Left kidney (tissue), 1 donor: ENCODE measurements at regions not wholly inside any gene's neighbourhood (a gene's known extent, or its start where the extent isn't known, plus 50 kb on each side); places are given as distances from the start of the nearest gene placed in this dataset.
"Not testable (repeated sequence)": the region's sequence is repeated elsewhere in the genome, so short reads cannot be mapped to it uniquely, and the experiment has no call there.

Experiments used
- DNase-seq: peaks from one replicate; pipeline ENCODE4 v3.0.0-alpha.2; 2013

DNA sequence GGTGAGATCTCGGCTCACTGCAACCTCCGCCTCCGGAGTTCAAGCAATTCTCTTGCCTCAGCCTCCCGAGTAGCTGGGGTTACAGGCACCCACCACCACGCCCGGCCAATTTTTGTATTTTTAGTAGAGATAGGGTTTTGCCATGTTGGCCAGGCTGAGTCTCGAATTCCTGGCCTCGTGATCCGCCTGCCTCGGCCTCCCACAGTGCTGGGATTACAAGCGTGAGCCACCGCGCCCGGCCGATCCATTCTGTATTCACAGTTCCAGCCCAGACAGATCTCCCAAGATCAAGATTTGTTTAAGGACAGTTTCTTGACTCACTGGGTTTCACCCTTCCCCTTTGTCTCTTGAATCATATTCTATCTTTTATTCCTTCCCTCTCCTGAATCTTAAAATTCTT, 313.8 kb downstream of the PDCD6IP start:
- not testable (repeated sequence) for DNase-seq

DNA sequence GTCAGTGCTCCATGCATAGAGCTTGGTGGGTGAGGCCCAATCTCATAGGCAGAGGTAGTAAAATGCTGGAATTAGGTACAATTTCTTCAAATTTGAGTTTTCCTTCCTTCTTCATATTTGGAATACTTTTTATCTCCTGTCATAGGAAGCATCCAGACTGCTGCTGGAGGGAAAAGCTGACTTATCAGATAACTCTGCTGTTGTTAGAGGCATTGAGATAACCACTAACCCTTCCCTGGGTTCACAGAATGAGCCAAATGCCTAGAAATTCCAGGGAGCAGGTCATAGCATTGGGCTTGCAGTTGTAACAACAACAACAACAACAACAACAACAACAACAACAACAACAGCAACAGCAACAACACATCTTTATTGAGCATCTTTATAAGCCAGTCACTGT, 332.7 kb downstream of the PDCD6IP start:
- DNase-seq, result no peak

DNA sequence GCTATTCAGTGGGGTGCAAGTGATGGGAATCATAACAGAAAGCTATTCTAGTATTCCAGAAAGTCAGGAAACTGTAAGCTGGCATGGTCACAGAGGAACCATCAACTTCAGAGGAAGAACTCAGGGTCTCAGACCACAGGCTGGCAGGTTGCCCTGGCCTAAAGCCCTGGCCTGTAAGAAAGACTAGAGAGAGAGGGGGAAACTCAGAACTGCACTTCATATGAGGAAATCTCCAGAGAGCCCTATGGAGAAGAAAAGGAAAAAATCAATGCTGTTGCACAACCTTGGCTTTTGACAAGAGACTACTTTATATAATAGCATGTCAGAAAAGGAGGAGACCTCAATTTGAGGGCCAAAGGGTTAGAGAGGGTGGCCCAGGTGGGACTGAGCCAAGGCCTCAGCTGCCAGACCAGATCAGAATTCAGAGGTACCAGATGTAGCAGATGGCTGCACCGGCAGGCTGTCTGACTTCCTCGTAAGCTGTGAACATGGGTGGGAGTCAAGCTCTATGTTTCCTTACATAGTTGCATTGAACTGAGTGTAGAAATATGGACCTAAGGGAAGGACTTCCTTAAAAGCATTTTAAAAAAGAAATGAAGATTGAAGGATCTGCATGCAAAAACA, 333.8 kb downstream of the PDCD6IP start:
- no peak for DNase-seq

DNA sequence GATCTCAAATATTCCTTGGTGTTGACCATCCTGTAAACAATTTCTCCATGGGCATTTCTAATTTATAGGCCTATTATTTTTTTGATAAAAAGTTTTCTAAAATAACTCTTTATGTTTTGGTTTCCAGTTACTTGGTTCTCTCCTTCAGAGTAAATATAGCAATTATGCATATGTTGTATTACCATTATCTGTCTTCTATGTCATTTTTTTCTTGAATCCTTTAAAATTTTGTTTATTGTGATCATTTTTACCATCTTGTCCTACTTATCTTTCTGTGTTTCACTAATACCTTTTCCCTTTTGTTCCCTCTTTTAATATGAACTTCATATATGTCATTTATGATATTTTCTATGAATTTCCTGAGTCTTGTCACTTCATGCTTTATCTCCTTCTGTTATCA, 341.1 kb downstream of the PDCD6IP start:
- DNase-seq, result no peak

DNA sequence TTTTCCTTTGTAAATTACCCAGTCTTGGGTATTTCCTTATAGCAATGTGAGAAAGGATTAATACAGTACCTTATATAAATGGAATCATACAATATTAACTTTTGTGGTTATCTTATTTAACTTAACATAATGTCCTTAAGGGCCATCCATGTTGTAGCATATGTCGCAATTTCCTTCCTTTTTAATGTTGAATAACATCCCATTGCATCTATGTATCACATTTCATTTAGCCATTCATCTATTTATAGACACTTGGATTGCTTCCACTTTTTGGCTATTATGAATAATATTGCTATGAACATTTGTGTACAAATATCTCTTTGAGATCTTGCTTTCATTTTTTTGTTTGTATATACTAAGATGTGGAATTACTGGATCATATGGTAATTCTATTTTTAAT, 342.2 kb downstream of the PDCD6IP start:
- no peak for DNase-seq

DNA sequence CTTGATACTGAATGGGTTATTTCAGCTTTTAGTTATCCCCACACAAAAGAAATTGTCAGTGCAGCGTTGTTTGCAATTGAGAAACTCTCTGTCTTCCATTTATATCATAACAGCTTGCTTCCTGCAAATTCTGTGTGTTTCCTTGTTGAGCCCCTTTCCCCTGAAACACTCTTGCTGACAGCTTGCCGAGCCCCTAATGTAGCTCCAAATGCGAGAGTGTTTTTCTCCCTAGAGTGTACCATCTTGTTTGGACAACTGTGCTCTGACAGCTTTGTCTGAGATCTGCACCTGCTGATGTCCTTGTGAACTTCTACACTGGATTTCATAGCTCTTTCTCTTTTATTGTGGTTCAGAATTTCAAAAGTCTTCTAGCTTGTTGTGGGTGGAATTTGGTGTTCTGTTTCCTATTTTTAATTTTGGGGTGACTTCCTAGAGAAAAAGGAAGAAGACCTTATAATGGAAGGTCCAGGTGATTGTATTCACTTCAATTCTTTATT, 343.5 kb downstream of the PDCD6IP start:
- no peak for DNase-seq

DNA sequence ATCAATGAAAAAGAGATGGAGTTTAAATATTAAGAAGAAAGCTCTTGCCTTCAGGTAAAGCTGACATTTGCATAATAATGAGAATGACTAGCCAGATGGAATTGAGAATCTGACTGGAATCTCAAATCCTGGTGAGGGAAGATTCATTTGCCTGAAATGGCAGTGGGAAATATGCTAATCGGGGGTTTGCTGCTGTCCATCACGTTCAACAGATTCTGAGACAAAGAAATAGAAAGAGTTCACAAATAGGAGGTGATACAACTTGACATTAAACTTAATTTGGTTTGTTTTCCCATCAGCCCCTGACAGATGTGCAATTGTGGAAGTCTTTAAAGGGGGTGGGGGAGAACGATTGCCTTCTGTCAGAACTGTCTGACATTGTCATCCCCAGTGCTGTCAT, 347.4 kb downstream of the PDCD6IP start:
- DNase-seq, result no peak

DNA sequence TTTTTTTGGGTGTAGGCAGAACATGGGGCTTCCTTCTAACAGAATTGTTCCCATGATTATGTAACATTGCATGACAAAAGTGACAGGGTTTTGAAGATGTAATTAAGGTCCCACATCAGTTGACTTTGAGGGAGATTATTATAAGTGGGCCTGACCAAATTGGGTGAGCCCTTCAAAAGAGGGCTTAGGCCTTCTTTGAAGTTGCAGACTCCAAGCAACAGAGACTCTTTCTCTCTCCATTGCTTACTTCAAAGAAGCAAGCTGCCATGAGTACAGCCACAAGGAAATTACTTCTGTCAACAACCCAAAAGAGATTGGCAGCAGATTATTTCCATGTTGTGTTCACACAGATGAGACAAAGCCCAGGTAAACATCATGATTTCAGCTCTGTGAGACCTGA, 348.2 kb downstream of the PDCD6IP start:
- no peak for DNase-seq

DNA sequence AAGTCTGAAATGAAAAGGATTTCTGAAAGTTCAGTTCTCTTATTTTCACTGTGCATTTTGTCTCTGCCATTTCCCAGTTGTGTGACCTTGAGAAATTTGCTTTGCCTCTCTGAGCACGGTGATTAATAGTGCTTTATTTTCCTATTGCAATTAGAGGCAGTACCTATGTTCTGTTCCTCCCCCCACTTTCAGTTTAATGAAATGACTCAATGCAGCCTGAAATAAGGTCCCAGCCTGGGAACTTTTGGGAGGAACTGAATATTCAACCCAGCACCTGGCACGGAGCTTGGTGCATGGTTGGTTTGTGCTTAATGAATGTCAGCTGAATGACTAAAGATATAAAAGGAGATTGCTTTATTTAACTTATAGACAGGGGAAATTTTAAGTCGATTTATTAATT, 352.6 kb downstream of the PDCD6IP start:
- no peak for DNase-seq

DNA sequence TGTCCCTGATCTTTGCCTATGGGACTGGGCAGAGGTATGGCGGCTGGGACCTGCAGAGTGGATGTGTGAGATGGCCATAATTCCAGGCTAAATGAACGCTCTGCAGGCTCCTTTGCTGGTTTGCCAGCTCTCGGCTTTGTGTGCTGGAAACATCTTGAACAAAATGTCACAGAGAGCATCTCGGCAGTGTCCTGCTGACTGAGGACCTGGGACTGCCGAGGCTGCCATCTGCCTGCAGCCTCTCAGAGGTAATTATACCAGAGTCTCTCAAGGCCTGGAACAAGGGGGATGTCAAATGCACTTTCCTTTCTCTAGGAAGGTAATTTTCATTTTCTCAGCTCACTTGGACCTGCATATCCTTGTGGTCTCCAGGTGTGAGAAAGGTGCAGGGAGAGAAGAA, 354.2 kb downstream of the PDCD6IP start:
- no peak for DNase-seq

DNA sequence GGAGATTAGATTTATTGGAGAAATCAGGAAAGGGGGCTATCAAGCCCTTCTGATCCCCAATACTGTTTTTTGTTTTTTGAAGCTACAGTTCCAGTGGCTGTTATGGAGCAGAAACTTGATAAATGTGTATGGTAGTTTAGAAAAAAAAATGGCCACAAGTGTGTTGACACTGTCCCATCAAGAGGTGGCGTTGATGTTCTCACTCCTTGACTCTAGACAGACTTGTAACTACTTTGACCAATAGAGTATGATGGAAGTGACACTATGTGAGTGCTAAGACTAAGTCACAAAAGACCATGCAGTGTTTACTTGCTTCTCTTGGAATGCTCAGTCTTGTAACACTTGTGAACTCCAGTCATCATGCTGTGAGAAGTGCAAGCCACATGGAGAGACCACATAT, 356.7 kb downstream of the PDCD6IP start:
- DNase-seq, result no peak

DNA sequence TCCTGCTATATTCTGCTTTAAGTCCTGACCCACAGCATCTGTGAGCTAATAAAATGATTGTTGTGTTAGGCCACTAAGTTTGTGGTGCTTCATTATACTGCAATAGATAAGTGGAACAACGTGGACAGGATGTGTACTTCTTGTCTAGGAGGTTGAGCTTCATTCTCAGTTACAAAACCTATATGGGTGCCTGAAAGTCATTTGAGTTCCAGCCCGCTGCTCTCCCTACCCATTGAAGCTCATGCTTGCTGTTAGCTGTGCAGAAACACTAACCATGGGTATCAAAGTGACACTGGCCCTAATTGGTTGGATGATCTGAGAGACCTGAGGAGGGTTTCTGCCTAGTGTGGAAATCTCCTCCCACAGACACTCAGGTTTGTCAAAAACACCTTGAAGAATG, 357.2 kb downstream of the PDCD6IP start:
- DNase-seq, result no peak

DNA sequence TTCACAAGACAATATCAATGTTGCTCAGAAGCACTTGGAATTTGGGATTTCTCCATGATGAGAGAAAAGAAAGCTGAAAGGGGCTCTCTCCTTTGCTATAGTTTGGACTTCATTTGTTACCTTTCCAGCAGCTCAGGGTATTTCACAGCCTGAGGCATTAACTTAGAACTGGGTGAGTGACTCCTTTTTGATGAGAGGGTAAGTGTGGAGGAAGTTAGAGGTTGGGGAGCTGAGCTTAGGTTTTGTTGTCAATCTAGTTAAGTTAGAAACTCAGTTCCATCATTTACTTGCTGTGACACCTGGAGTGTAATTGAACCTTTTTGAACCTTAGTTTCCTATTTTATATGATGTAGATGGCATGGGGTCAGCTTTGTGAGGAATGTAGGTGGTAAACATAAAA, 359.1 kb downstream of the PDCD6IP start:
- no peak for DNase-seq

DNA sequence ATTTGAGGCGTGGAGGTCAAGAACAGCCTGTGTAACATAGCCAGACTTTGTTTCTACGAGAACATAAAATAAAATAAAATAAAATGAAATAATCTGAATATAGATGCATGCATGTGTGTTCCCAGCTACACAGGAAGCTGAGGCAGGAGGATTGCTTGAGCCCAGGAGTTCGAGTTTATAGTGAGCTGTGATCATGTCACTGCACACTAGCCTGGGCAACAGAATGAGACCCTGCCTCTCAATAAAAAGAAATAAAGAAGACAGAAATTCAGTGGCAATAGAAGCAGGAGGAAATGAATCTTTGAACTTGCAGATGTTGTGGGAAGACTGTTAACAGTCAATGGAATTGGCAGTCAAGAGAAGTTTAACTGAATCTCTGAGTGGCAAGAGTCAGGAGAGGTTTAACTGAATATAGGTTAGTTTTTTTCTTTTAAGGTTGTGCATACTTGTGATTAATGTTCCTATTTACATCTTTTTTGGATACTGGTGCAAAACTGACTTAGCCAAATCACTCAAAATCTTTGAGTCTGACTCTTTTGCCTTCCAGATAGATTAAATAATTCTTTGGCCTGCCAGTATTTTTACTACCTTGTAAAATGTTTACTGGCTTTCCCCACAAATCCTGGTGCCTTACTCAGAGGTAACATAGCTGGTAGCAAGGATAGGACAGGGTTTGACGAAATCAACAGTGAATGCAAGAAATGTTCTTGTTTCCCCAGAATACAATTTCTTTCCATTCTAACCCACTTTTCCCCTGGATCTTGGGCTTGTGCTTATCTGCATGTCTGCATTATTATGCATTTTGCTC, 361.4 kb downstream of the PDCD6IP start:
- DNase-seq, result no peak

DNA sequence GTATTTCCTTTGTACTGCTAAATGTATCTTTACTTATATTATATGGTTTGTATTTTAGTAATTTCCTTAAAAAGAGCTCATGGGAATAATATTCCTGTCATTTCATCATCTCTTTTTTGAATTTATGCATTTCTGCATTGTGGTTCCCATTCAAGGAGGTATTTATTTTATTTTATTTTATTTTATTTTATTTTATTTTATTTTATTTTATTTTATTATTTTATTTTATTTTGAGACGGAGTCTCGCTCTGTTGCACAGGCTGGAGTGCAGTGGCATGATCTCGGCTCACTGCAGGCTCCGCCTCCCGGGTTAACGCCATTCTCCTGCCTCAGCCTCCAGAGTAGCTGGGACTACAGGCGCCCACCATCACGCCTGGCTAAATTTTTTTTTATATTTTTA, 371.2 kb downstream of the PDCD6IP start:
- DNase-seq, result not testable (repeated sequence)

DNA sequence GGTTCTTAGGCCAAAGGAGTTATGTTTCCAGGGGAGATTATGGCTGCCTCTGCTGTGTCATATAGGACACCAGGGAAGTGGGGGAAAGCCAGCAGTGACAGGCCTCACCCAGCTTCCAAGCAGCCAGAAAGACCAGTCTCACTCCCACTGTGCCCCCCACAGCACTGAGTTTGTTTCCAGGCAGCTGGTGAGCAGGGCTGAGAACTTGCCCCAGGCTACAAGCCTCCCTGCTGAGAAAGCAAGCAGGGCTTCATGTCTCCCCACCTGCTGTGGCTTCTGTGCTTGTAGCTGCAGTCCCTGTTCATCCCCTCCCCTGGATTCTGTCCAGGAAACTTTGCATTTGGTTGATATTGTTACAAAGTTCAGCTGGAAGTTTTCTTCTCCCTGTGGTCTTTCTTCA, 376.3 kb downstream of the PDCD6IP start:
- no peak for DNase-seq

DNA sequence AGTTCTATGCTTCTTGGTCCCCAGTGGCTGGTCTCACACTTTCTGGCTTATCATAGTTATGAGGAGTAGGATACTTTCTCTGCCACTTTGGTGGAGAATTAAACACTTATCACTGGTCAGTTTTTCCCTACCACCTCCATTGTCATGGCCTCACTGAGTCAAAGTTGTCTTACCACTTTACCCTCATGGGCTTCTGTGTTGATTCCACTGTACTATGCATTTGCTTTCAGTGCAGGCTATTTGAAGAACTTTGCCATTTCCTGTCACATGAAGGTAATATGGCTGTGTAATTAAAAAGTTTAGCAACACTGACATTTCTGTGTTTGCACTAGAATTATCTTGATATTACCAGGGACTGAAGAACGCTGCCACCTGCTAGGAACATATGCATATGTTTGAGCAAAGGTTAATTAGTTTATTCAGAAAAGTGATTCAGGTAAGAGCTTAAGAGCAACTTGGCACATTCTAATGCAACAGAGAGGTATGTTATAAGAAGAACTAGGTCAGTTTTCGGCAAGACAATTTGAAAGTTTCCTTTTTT, 377.3 kb downstream of the PDCD6IP start:
- DNase-seq, result no peak

DNA sequence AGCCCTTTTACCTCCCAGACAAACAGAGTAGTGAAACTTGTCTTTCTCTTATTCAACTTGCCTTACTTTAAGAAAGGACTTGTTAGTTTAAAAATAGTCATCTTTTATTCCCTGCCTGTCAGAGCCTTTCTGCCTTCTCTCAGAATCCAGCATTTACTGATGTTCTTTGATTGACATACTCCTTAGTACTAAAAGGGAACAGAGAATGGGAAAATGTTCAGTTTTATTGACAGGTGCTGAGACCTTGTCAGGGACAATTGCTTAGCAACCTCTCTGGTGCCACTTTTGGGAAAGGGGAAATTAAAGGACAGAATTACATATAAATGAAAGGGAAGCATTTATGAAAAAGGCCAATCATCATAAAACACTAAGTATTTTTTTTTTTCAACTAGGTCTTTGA, 378.3 kb downstream of the PDCD6IP start:
- no peak for DNase-seq

DNA sequence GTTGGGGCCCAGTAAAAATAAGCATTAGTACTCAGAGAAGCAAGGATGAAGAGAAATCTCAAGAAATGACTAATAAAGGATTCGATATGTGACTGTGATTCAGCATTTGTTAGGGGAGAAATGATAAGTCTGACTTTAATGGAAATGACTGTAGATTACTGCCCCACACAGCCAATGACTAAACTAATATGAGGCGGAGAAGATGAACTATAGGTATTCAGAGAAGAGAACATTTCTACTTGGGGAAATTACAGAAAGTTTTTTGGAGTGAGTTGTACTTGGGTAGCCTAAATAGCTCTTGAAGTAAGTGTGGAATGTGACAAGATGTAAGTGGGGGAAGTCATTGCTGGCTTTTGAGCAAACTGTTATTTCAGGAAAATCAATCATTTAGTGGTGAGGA, 380.0 kb downstream of the PDCD6IP start:
- DNase-seq, result no peak

DNA sequence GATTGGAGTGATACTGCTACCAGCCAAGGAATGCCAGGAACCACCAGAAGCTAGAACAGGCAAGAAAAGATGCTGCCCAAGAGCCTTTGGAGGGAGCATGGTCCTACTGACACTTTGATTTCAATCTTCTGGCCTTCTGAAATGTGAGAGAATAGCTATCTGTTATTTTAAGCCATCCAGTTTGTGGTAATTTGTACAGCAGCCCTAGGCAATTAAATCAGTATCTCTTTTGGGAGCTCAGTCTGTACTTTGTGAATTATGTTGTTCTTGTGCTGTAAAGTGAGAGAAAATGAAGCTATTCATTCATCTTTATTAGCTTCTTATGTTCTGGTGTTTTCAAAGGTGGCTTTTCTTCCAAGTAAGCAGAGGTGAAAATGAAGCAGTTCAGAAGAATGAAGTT, 381.3 kb downstream of the PDCD6IP start:
- DNase-seq, result no peak

DNA sequence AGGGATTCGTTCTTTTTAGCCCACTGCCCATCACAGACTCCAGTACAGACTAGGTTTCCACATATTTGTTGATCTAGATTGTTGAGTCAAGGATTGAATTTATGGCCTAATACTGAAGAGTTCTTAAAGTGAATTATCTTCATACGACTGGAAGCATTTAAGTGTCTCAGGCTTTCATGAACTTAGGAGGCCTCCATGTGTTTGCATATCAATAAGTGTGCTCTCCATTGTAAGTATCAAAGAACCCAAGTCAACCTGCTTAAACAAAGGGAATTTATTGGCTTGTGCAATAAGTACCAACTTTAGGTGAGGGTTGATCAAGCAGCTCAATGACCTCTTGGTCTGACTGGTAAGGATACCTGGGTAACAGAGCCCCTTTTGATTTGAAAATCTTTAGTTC, 382.1 kb downstream of the PDCD6IP start:
- no peak for DNase-seq

DNA sequence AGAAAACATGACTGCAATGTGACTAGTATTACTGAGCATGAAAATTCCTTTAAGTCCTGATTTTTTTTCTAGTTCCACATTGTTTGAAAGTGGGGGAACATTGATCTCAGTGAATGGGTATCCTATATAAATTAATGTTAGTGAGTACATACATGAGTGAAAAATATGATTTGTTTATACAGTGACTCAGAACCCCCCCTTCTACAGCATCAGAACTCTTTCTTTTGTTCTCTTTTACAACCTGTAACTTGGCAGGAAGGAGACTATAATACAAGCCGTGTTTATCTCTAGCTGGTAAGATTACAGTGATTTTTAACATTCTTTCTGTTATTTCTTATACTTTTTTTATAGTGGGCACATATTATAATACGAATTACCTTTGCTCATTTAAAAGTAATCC, 384.7 kb downstream of the PDCD6IP start:
- DNase-seq, result no peak

DNA sequence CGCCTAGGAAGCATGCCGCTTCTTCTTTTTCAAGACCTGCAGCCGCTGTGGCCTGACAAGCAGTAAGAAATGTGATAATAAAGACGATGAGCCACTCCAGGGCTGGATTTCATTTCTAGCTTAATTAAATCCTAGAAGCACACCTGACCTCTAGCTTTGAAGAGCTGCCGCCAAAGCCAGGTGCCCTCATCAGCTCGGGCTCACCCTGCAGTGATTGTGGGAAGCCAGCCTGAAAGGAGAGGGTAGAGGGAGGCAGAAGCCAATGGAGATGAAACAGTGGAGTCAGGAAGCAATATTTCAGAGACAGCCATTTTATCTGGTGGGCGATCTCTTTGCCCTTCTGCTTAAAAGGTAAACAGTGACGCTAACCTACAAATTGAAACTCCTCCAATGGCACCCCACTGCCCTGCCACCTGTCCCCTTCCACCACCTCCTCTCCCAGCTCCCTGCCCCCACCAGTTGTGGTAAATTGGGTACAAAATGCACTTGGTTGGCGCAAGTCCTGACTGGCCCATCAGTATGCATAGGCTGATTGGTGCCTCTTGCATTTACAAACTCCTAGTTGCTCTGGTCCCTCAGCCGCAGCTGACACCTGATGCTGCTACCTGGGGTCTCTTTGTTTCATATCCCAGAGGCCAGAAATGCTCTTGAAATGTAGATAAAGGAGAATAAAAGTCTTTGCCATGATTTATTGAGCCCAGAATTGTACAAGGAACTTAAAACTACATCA, 385.3 kb downstream of the PDCD6IP start:
- no peak for DNase-seq
